ENCODE measurements at regions not wholly inside any gene's neighbourhood (a gene's known extent, or its start where the extent isn't known, plus 50 kb on each side); places are given as distances from the start of the nearest gene placed in this dataset.

DNA sequence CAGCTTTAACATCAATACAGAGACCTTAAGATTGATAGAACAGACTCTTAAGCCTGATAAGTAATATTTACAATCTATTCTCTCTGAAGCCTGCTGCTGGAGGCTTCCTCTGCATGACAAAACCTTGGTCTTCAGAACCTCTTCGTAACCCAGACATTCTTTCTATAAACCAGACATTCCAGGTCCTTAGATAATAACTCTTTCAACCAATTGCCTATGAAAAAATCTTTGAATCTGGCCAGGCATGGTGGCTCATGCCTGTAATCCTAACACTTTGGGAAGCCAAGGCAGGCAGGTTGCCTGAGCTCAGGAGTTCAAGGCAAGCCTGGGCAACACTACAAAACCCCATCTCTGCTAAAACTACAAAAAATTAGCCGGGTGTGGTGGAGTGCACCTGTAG, 327.8 kb downstream of the ENC1 start:
- TF ChIP-seq, protein P1, sequence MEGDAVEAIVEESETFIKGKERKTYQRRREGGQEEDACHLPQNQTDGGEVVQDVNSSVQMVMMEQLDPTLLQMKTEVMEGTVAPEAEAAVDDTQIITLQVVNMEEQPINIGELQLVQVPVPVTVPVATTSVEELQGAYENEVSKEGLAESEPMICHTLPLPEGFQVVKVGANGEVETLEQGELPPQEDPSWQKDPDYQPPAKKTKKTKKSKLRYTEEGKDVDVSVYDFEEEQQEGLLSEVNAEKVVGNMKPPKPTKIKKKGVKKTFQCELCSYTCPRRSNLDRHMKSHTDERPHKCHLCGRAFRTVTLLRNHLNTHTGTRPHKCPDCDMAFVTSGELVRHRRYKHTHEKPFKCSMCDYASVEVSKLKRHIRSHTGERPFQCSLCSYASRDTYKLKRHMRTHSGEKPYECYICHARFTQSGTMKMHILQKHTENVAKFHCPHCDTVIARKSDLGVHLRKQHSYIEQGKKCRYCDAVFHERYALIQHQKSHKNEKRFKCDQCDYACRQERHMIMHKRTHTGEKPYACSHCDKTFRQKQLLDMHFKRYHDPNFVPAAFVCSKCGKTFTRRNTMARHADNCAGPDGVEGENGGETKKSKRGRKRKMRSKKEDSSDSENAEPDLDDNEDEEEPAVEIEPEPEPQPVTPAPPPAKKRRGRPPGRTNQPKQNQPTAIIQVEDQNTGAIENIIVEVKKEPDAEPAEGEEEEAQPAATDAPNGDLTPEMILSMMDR (conservative IDR thresholded peaks at IDR 0.05; ENCODE audit: low read depth, low read length), result no peak
- no peak for TF ChIP-seq EZH2 (IDR thresholded peaks at IDR 0.05; ENCODE audit: borderline replicate concordance, low read depth, low read length, poor library complexity, severe bottlenecking)
